ENCODE measurements at regions not wholly inside any gene's neighbourhood (a gene's known extent, or its start where the extent isn't known, plus 50 kb on each side); places are given as distances from the start of the nearest gene placed in this dataset.

GRCh38 chr7:91812388-91812787 lies 68.1 kb downstream of the MTERF1 start:
- Histone ChIP-seq H3K27me3 (no peaks in the 10 kb centered on the region), H3K27ac (no peak overlapping the region), H3K4me1 (no peaks in the 10 kb centered on the region), H3K4me3 (no peak overlapping the region), H3K36me3 (no peaks in the 10 kb centered on the region), H3K9me3 (peaks cover 0 to 7% (median 0%) of the 10 kb centered on the region in 4 donors)
- 67 to 91% (median 73%) methylated on average over 3 of the region's 3 CpGs for WGBS, 5 donors
- DNase-seq: no peak
- TF ChIP-seq POLR2A (IDR thresholded peaks at IDR 0.05) (no peak), EP300 (IDR thresholded peaks at IDR 0.05) (no peak), CTCF (IDR thresholded peaks at IDR 0.05) (no peak), POLR2AphosphoS5 (IDR thresholded peaks at IDR 0.05) (no peak)
- intact Hi-C loops (cut with DNase I; ENCODE audit: low total_unique reads): no loop called here

- intact Hi-C loops (cut with DNase I; ENCODE audit: low total_unique reads): no loop called here
- Histone ChIP-seq H3K27ac (no peak overlapping the region), H3K4me1 (no peaks in the 10 kb centered on the region), H3K36me3 (no peaks in the 10 kb centered on the region), H3K9me3 (peaks cover 0 to 3% (median 0%) of the 10 kb centered on the region in 4 donors), H3K27me3 (no peaks in the 10 kb centered on the region), H3K4me3 (no peak overlapping the region)
- no peak for DNase-seq
- TF ChIP-seq POLR2AphosphoS5 (IDR thresholded peaks at IDR 0.05) (no peak), POLR2A (IDR thresholded peaks at IDR 0.05) (no peak), EP300 (IDR thresholded peaks at IDR 0.05) (no peak), CTCF (IDR thresholded peaks at IDR 0.05) (no peak)
- 85 to 100% (median 89%) methylated on average over 1 of the region's 1 CpG for WGBS, 5 donors
Measured at GRCh38 chr7:91814189-91814588, 66.3 kb downstream of the MTERF1 start.

All from stomach (tissue), 8 donors.